ENCODE measurements at regions not wholly inside any gene's neighbourhood (a gene's known extent, or its start where the extent isn't known, plus 50 kb on each side); places are given as distances from the start of the nearest gene placed in this dataset.

DNA sequence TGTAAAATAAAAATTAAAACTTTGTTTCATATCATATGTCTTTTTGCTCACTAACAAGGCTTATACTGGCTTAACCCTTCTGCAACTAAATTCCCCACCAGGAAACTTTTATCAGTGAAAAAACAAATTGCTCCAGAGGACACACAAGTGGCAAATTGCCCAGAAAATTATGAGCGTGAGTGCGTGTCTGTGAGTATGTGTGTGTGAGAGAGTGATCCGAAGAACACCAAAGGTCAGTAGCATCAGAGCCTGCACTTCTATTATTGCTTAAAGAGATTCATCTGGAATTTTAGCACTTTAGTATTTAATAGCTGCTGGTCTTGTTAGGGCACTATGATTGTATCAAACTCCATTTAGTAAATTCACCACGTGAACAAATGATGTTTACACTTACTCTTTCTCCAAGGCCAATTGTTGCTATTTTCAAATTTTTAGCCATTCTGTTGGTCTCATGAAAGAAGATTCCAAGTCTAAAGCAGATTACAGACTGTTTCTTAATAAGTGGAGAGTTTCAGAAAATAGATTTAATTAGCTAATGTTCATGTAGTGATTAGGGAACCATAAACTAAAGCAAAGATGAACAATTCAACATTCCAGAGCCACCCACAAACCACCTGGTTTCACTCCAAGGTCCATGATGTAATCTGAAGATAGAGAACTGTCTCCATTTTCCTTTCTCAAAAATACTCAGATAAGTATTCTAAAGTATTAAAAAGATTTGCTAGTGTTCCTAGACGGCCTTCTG, 91.1 kb upstream of the IL12A start:
- H3K27ac ChIP-seq (ENCODE audit: low read depth, low read length) = no peak overlapping the region

DNA sequence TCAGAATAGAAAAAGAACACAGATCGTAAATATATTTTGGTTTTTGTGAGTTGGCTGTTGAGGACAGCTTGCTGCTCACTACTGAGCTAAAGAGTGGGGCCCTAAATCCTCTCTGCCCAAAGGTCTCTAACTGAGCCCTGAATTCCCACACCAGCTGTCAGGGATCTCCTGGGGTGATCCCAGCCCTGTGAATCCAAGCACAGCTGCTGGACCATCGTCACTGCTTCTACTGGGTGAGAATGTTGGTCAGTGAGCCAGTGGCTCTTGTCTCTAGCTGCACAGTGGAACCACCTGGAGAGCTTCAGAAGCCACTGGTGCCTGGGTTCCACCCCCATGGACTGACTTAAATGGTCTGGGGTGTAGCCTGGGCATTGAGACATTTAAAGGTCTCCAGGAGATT, 90.5 kb upstream of the IL12A start:
- Histone ChIP-seq H3K79me2 (ENCODE audit: control insufficient read depth, low read length) (no peaks in the 10 kb centered on the region), H3K4me1 (ENCODE audit: control insufficient read depth, low read length) (peaks cover 8% of the 10 kb centered on the region; the same call in 1 of the 2 replicates), H3K4me2 (ENCODE audit: low read length) (no peak overlapping the region), H4K20me1 (ENCODE audit: control insufficient read depth, insufficient read depth, low read depth, low read length) (no peaks in the 10 kb centered on the region), H3K36me3 (ENCODE audit: control insufficient read depth, low read length) (no peaks in the 10 kb centered on the region), H3K27me3 (ENCODE audit: control insufficient read depth, low read length) (peaks cover 22% of the 10 kb centered on the region), H3K9me2 (replicated peaks; ENCODE audit: control insufficient read depth, low read length) (no peaks in the 10 kb centered on the region), H3K4me3 (ENCODE audit: low read length) (no peak overlapping the region), H3F3A (ENCODE audit: control insufficient read depth, insufficient read depth) (no peaks in the 10 kb centered on the region), H3K27ac (ENCODE audit: low read depth, low read length) (no peak overlapping the region), H3K9me3 (ENCODE audit: control insufficient read depth, insufficient read depth, low read length) (no peaks in the 10 kb centered on the region)
- no peak for TF ChIP-seq EZH2phosphoT487 (IDR thresholded peaks at IDR 0.05; ENCODE audit: borderline replicate concordance, low read length)
- TF ChIP-seq CTCF (IDR thresholded peaks at IDR 0.05; ENCODE audit: low read depth, low read length, poor library complexity, severe bottlenecking) = no peak

More for the DNA sequence above, 91.1 kb upstream of the IL12A start:
- H3F3A ChIP-seq (ENCODE audit: control insufficient read depth, insufficient read depth) = no peaks in the 10 kb centered on the region
- no peaks in the 10 kb centered on the region for H3K36me3 ChIP-seq (ENCODE audit: control insufficient read depth, low read length)
- peaks cover 3% of the 10 kb centered on the region; the same call in 1 of the 2 replicates for H3K4me1 ChIP-seq (ENCODE audit: control insufficient read depth, low read length)
- H3K4me2 ChIP-seq (ENCODE audit: low read length) = no peak overlapping the region
- peaks cover 23% of the 10 kb centered on the region for H3K27me3 ChIP-seq (ENCODE audit: control insufficient read depth, low read length)
- no peaks in the 10 kb centered on the region for H3K79me2 ChIP-seq (ENCODE audit: control insufficient read depth, low read length)
- no peaks in the 10 kb centered on the region for H3K9me2 ChIP-seq (replicated peaks; ENCODE audit: control insufficient read depth, low read length)
- H4K20me1 ChIP-seq (ENCODE audit: control insufficient read depth, insufficient read depth, low read depth, low read length) = no peaks in the 10 kb centered on the region
- TF ChIP-seq EZH2phosphoT487 (IDR thresholded peaks at IDR 0.05; ENCODE audit: borderline replicate concordance, low read length) (no peak), CTCF (IDR thresholded peaks at IDR 0.05; ENCODE audit: low read depth, low read length, poor library complexity, severe bottlenecking) (no peak)
- H3K9me3 ChIP-seq (ENCODE audit: control insufficient read depth, insufficient read depth, low read length) = no peaks in the 10 kb centered on the region
- H3K4me3 ChIP-seq (ENCODE audit: low read length) = no peak overlapping the region

GRCh38 chr3:159899166-159899565, 89.5 kb upstream of the IL12A start:
- Histone ChIP-seq H3K36me3 (ENCODE audit: control insufficient read depth, low read length) (no peaks in the 10 kb centered on the region), H3K27ac (ENCODE audit: low read depth, low read length) (no peak overlapping the region), H3K4me1 (ENCODE audit: control insufficient read depth, low read length) (peaks cover 8% of the 10 kb centered on the region; the same call in 1 of the 2 replicates), H3K4me2 (ENCODE audit: low read length) (no peak overlapping the region), H3K27me3 (ENCODE audit: control insufficient read depth, low read length) (peaks cover 22% of the 10 kb centered on the region), H4K20me1 (ENCODE audit: control insufficient read depth, insufficient read depth, low read depth, low read length) (no peaks in the 10 kb centered on the region), H3K4me3 (ENCODE audit: low read length) (no peak overlapping the region), H3F3A (ENCODE audit: control insufficient read depth, insufficient read depth) (no peaks in the 10 kb centered on the region), H3K9me3 (ENCODE audit: control insufficient read depth, insufficient read depth, low read length) (no peaks in the 10 kb centered on the region), H3K9me2 (replicated peaks; ENCODE audit: control insufficient read depth, low read length) (no peaks in the 10 kb centered on the region), H3K79me2 (ENCODE audit: control insufficient read depth, low read length) (no peaks in the 10 kb centered on the region)
- TF ChIP-seq CTCF (IDR thresholded peaks at IDR 0.05; ENCODE audit: low read depth, low read length, poor library complexity, severe bottlenecking) (no peak), EZH2phosphoT487 (IDR thresholded peaks at IDR 0.05; ENCODE audit: borderline replicate concordance, low read length) (no peak)

All from DOHH2 (cell line).